Astrocyte of the cerebellum (primary cell): ENCODE measurements at regions not wholly inside any gene's neighbourhood (a gene's known extent, or its start where the extent isn't known, plus 50 kb on each side); places are given as distances from the start of the nearest gene placed in this dataset.

Experiments
- DNase-seq: peaks from one replicate; pipeline ENCODE4 v3.0.0-alpha.2; 2011; ENCODE audit warnings: low read depth
- H3K4me3 ChIP-seq: 2 replicates; pipeline ENCODE4 v1.5.1; 2011; ENCODE audit warnings: mild to moderate bottlenecking, low read depth, low read length, moderate library complexity
- in situ Hi-C: cut with HindIII; loops from 2 replicates; pipeline ENCODE4 v1.10.0; 2017; ENCODE audit warnings: low sequenced_read_pairs
- TF ChIP-seq, protein P1 (sequence below): IDR thresholded peaks from 2 replicates; pipeline ENCODE4 v1.5.1; 2012; ENCODE audit warnings: low read length, low read depth, moderate library complexity, mild to moderate bottlenecking; ENCODE audit errors: missing control alignments

DNA sequence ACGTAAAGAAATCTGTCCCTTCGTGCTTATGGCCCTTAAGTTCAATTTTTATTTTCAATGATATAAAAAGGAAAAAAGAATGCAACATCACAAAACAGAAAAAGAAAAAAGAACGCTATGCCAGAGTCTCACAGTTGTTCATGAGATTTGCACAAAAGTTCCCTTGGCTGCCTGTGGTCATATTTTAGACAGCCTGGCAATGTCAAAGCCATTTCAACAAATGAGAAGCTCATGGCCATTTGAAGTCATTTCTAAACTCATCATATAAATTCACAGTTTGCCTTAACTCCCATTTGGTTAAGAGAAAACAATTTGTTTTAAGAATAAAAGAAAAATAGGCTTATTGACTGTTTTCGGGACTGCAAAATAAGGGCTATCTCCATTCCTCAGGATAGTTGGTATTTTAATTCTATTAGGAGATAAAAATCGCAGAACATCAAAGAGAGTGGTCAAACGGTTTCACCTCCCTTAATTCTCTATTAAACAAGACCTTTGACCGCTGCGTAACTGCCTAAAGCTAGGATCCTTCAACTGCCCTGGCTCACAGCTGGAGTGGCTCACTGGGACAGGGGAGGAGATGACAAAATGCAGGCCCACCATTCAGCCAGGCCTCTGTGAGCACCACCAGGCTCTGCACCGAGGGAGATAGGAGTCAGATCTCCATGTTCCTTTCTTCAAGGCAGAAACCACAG lies 119.2 kb upstream of the DAAM1 start:
- in situ Hi-C loops, result no loop called here
- no peak for DNase-seq
- no peak overlapping the region for H3K4me3 ChIP-seq
- TF ChIP-seq, protein P1, sequence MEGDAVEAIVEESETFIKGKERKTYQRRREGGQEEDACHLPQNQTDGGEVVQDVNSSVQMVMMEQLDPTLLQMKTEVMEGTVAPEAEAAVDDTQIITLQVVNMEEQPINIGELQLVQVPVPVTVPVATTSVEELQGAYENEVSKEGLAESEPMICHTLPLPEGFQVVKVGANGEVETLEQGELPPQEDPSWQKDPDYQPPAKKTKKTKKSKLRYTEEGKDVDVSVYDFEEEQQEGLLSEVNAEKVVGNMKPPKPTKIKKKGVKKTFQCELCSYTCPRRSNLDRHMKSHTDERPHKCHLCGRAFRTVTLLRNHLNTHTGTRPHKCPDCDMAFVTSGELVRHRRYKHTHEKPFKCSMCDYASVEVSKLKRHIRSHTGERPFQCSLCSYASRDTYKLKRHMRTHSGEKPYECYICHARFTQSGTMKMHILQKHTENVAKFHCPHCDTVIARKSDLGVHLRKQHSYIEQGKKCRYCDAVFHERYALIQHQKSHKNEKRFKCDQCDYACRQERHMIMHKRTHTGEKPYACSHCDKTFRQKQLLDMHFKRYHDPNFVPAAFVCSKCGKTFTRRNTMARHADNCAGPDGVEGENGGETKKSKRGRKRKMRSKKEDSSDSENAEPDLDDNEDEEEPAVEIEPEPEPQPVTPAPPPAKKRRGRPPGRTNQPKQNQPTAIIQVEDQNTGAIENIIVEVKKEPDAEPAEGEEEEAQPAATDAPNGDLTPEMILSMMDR, result no peak

DNA sequence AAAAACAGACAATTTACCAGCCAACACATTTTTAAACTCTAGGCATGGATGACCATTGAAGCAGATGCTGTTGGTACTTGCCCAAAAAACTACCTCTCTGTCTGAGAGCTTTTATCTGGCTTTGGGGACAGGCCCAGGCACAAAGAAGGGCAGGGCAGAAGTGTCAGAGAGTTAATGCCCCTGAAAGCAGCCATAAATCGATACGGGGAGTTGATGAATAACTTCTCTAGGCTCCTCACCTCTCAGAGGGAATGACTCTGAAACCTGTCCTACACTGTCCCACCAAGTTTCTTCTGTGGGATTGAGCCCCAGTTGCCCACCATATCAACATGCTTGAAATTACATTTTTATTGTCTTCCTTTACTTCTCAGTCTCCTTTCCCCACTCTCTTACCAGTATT lies 113.0 kb upstream of the DAAM1 start:
- TF ChIP-seq, protein P1, result no peak
- DNase-seq, result no peak
- no peak overlapping the region for H3K4me3 ChIP-seq
- in situ Hi-C loops, result no loop called here

DNA sequence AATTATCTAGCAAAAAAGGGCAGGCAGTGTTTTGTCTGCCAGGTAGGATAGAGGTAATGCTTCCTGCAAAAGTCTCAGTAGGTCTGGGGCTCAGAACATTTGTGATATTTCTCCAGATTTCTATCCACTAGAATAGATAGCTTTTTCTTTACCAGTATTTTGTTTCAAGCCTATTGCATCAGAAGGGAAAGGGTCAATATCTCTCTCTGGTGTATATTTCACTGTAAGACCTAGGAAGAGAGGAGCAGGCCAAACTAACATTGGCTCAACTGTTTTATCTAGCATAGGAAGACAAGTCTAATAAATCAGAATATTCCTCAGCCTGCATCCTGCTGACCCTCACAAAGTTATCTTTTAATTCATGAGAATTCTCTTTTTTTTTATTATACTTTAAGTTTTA lies 106.7 kb upstream of the DAAM1 start:
- no peak for DNase-seq
- TF ChIP-seq, protein P1, result no peak
- no peak overlapping the region for H3K4me3 ChIP-seq
- in situ Hi-C loops, result no loop called here

DNA sequence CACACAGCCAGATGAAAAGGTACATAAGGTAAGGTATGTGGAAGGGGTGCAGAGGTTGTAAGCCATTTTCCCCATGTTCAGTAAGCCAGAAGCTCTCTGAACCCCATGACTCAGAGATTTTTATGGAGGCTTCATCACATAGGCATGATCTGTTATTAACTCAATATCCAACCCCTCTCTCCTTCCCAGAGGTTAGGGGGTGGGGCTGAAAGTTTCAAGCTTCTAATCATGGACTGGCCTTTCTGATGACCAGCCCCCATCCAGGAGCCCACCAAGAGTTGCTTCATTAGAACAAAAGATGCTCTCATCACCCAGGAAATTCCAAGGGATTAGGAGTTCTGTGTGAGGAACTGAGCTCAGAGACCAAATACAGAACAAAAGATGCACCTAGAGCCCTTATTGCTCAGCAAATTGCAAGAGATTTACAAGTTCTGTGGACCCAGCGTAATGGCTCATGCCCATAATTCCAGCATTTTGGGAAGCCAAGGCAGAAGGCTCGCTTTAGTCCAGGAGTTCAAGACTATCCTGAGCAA lies 103.2 kb upstream of the DAAM1 start:
- TF ChIP-seq, protein P1, result no peak
- DNase-seq, result no peak
- H3K4me3 ChIP-seq, result no peak overlapping the region
- in situ Hi-C loops, result no loop called here

DNA sequence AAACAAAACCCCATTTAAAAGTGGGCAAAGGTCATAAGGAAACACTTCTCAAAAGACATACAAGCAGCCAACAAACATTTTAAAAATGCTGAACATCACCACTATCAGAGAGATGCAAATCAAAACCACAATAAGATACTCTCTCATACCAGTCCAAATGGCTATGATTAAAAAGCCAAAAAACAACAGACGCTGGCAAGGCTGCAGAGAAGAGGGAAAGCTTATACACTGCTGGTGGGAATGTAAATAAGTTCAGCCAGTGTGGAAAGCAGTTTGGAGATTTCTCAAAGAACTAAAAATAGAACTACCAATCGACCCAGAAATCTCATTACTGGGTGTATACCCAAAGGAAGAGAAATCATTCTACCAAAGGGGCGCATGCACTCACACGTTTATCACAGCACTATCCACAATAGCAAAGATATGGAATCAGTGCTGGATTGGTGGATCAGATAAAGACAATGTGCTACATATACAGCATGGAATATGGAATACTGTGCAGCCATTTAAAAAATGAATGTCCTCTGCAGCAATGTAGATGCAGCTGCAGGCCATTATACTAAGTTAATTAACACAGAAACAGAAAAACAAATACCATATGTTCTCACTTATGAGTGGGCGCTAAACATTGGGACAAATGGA lies 102.1 kb upstream of the DAAM1 start:
- in situ Hi-C loops, result no loop called here
- peak; percentile 37 for DNase-seq
- no peak overlapping the region for H3K4me3 ChIP-seq
- TF ChIP-seq, protein P1, result no peak

DNA sequence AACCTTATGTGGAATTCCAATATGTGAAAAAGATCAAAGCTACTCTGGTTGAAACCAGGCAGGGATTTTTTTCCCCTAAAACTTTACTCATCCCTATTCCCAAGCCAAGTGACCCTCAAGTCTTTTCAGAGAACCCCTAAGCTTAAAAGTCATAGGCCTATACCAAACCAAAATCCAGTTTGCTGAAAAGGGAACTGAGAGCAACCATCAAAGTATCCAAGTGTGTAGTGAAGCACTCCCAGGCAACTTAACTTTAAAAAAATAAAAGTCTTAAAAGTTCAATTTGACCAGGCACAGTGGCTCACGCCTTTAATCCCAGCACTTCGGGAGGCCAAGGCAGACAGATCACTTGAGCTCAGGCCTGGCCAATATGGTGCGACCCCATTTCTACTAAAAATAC lies 101.2 kb upstream of the DAAM1 start:
- DNase-seq, result no peak
- TF ChIP-seq, protein P1, result no peak
- in situ Hi-C loops, result no loop called here
- no peak overlapping the region for H3K4me3 ChIP-seq
